Loucy (cell line): ENCODE measurements at regions not wholly inside any gene's neighbourhood (a gene's known extent, or its start where the extent isn't known, plus 50 kb on each side); places are given as distances from the start of the nearest gene placed in this dataset.
"Not testable (repeated sequence)": the region's sequence is repeated elsewhere in the genome, so short reads cannot be mapped to it uniquely, and the experiment has no call there.

Experiments
- H2AFZ ChIP-seq: fragments of 200-600 bp; sonication (generic); 2 replicates; pipeline ENCODE4 v1.6.0; 2016; ENCODE audit warnings: antibody characterized with exemption, mild to moderate bottlenecking, low read length, moderate library complexity
- H3F3A ChIP-seq: fragments of 200-600 bp; 2 replicates; pipeline ENCODE4 v1.6.0; 2016; ENCODE audit warnings: antibody characterized with exemption, low read depth, mild to moderate bottlenecking
- H3K27me3 ChIP-seq: fragments of 200-600 bp; sonication (generic); 2 replicates; pipeline ENCODE4 v1.6.1; 2014; ENCODE audit warnings: low read length, mild to moderate bottlenecking; ENCODE audit not compliant: insufficient read depth, poor library complexity, severe bottlenecking
- H3K36me3 ChIP-seq: fragments of 200-600 bp; sonication (generic); 2 replicates; pipeline ENCODE4 v1.6.1; 2016; ENCODE audit warnings: low read length; ENCODE audit not compliant: insufficient read depth
- H3K4me1 ChIP-seq: fragments of 200-600 bp; sonication (generic); 2 replicates; pipeline ENCODE4 v1.5.1; 2014; ENCODE audit warnings: low read length, mild to moderate bottlenecking; ENCODE audit not compliant: insufficient read depth, poor library complexity, severe bottlenecking
- H3K4me2 ChIP-seq: fragments of 200-600 bp; sonication (generic); 2 replicates; pipeline ENCODE4 v1.6.0; 2014; ENCODE audit warnings: antibody characterized with exemption, low read length, low read depth, mild to moderate bottlenecking; ENCODE audit not compliant: poor library complexity, severe bottlenecking
- H3K4me3 ChIP-seq: fragments of 200-600 bp; sonication (generic); 2 replicates; pipeline ENCODE4 v1.5.1; 2014; ENCODE audit warnings: low read length, mild to moderate bottlenecking, mixed read lengths; ENCODE audit not compliant: poor library complexity, severe bottlenecking
- H3K79me2 ChIP-seq: fragments of 200-600 bp; sonication (generic); 2 replicates; pipeline ENCODE4 v1.6.1; 2014; ENCODE audit warnings: low read length; ENCODE audit not compliant: insufficient read depth
- H3K9ac ChIP-seq: fragments of 200-600 bp; sonication (generic); 2 replicates; pipeline ENCODE4 v1.6.0; 2014; ENCODE audit warnings: mild to moderate bottlenecking, low read depth, low read length, moderate library complexity; ENCODE audit not compliant: poor library complexity, severe bottlenecking
- H3K9me2 ChIP-seq: fragments of 200-600 bp; sonication (generic); replicated peaks from 2 replicates; pipeline ENCODE4 v1.6.1; 2016; ENCODE audit warnings: low read depth, low read length, mixed read lengths
- H3K9me3 ChIP-seq: fragments of 200-600 bp; sonication (generic); 2 replicates; pipeline ENCODE4 v1.6.1; 2014; ENCODE audit warnings: mild to moderate bottlenecking, antibody characterized with exemption, low read length, low read depth; ENCODE audit not compliant: insufficient read depth
- H4K20me1 ChIP-seq: fragments of 200-600 bp; sonication (generic); 2 replicates; pipeline ENCODE4 v1.6.0; 2014; ENCODE audit warnings: antibody characterized with exemption, low read length, mild to moderate bottlenecking; ENCODE audit not compliant: insufficient read depth, poor library complexity, severe bottlenecking
- CTCF ChIP-seq: fragments of 200-600 bp; sonication (generic); conservative IDR thresholded peaks from 2 replicates; pipeline ENCODE4 v1.5.1; 2014; ENCODE audit warnings: mild to moderate bottlenecking, antibody characterized with exemption, low read length
- EZH2phosphoT487 ChIP-seq: fragments of 200-600 bp; IDR thresholded peaks from 2 replicates; pipeline ENCODE4 v1.6.1; 2018; ENCODE audit warnings: antibody characterized with exemption, mild to moderate bottlenecking, moderate library complexity, borderline replicate concordance

DNA sequence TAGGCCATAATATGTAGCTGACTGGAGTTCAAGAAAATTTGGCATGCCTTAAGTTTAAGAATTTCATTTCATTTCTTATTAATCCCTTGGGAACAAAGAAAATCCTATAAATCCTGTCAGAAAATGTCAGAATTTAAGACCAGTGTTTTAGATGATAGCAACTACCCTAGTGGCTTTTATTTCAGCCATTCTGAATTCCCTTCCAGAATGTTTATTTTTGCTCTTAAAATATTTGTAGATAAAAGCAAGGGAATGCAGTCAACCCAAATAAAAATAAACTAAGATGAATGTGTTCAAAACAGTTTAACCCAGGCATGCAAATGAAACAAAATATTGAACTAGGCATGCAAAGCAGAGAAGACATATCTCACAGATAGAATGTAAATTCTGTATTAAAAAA is 356.9 kb upstream of the LRRC4C start:
- Histone ChIP-seq H2AFZ (no peak overlapping the region), H4K20me1 (no peaks in the 10 kb centered on the region), H3F3A (no peaks in the 10 kb centered on the region), H3K9me2 (no peaks in the 10 kb centered on the region), H3K9me3 (no peaks in the 10 kb centered on the region), H3K36me3 (no peaks in the 10 kb centered on the region), H3K27me3 (no peaks in the 10 kb centered on the region), H3K79me2 (no peaks in the 10 kb centered on the region), H3K4me3 (no peak overlapping the region), H3K9ac (no peak overlapping the region), H3K4me2 (no peak overlapping the region), H3K4me1 (no peaks in the 10 kb centered on the region)
- TF ChIP-seq EZH2phosphoT487 (no peak), CTCF (no peak)

GRCh38 chr11:41824287-41824686 is 364.8 kb upstream of the LRRC4C start:
- H3K9me3 ChIP-seq, H3K79me2 ChIP-seq, H3K4me1 ChIP-seq, H4K20me1 ChIP-seq, H3K27me3 ChIP-seq, H3K9me2 ChIP-seq, H3K4me2 ChIP-seq, H2AFZ ChIP-seq, H3F3A ChIP-seq, H3K36me3 ChIP-seq, H3K4me3 ChIP-seq, H3K9ac ChIP-seq: not testable (repeated sequence)

GRCh38 chr11:41826085-41826484 is 366.6 kb upstream of the LRRC4C start:
- H3K4me1 ChIP-seq: no peaks in the 10 kb centered on the region
- H3K9ac ChIP-seq: no peak overlapping the region
- H3K79me2 ChIP-seq: no peaks in the 10 kb centered on the region
- no peaks in the 10 kb centered on the region for H3K9me2 ChIP-seq
- no peak overlapping the region for H3K4me3 ChIP-seq
- H3K36me3 ChIP-seq: no peaks in the 10 kb centered on the region
- H3K9me3 ChIP-seq: peaks cover 4% of the 10 kb centered on the region; the same call in 1 of the 2 replicates
- no peaks in the 10 kb centered on the region for H4K20me1 ChIP-seq
- no peak overlapping the region for H2AFZ ChIP-seq
- no peak overlapping the region for H3K4me2 ChIP-seq
- H3K27me3 ChIP-seq: no peaks in the 10 kb centered on the region
- no peaks in the 10 kb centered on the region for H3F3A ChIP-seq
- TF ChIP-seq CTCF: no peak

GRCh38 chr11:41836431-41836830 is 377.0 kb upstream of the LRRC4C start:
- no peaks in the 10 kb centered on the region for H3F3A ChIP-seq
- no peak overlapping the region for H3K4me2 ChIP-seq
- no peak overlapping the region for H3K9ac ChIP-seq
- H3K4me3 ChIP-seq: no peak overlapping the region
- no peaks in the 10 kb centered on the region for H4K20me1 ChIP-seq
- no peaks in the 10 kb centered on the region; the same call in 1 of the 2 replicates for H3K9me3 ChIP-seq
- no peaks in the 10 kb centered on the region for H3K36me3 ChIP-seq
- TF ChIP-seq CTCF (no peak), EZH2phosphoT487 (no peak)
- H3K27me3 ChIP-seq: no peaks in the 10 kb centered on the region
- H2AFZ ChIP-seq: no peak overlapping the region
- no peaks in the 10 kb centered on the region for H3K9me2 ChIP-seq
- no peaks in the 10 kb centered on the region for H3K79me2 ChIP-seq
- H3K4me1 ChIP-seq: no peaks in the 10 kb centered on the region
